Limb (tissue), 2 donors: ENCODE measurements at regions not wholly inside any gene's neighbourhood (a gene's known extent, or its start where the extent isn't known, plus 50 kb on each side); places are given as distances from the start of the nearest gene placed in this dataset.
"Not testable (repeated sequence)": the region's sequence is repeated elsewhere in the genome, so short reads cannot be mapped to it uniquely, and the experiment has no call there.

Source experiments
- DNase-seq, 2 donors: peaks; one replicate each; pipeline ENCODE4 v3.0.0-alpha.2; 2016; ENCODE audit errors: extremely low spot score in 2 of 2

DNA sequence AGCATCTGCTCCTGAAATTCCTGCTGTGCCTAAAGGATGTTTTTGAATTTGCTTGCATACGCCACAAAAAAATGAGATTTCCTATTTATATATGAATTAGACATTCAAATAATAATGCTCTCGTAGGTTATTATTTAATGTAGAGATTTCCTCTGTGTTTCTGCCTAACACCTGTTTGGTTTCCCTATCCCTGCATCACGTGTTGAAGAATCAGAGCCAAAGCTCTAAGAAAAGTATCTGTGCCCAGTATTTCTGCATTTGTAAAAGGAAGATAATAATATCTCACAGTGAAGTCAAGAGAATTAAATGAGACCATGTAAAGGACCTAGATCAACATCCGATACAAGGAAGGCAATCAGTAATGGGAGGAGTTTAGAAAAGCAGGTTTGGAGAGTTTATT, 179.5 kb downstream of the HNRNPD start:
- no peak for DNase-seq

DNA sequence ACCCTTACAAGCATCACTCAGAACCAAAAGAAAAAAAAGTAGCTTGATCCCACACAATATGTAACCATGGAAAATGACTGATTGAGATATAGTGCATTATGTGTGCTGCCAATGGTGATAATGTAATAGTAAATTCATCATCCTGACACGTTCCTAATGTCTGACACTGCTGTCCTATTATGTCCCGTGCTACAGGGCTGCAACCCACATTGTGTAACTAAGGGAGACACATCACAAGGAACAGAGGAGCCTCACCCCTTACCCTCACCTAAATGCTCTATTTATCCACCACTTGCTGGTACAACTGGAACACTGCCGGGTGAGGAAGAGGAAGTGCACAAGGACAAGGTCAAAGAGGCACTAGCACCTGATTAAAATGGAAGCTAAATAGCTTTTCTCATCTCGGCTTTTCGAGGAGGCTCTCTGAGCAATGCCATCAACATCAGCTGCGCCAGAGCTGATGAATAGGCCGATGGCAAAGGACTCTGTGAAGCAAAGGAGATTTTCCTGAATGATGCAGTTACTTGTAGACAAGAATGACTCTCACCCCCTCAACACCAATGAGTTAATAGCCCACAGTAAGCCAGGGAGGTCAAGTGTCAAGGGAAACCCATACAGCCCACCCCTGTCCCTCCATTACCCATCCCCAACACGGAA, 181.6 kb downstream of the HNRNPD start:
- no peak for DNase-seq

GRCh38 chr4:82181789-82182188, 192.0 kb downstream of the HNRNPD start:
- DNase-seq: no peak

DNA sequence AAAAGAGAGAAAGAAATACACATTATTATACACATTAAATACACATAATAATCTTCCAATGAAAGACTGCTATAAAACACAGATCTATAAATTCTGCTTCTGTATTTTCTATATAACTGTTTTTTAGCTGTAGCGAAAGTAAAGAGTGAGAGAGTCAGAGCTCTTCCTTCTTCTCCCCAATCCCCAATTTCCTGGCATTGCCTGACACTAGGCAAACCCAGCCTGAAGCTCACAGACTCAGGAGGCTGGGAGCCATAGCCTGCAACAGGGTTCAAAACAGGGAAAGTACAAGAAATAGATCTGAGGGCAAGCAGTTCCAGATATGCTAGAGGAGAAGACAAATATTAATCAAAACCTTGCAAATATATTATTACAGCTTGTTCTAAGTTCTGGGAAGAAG, 201.6 kb downstream of the HNRNPD start:
- no peak for DNase-seq

DNA sequence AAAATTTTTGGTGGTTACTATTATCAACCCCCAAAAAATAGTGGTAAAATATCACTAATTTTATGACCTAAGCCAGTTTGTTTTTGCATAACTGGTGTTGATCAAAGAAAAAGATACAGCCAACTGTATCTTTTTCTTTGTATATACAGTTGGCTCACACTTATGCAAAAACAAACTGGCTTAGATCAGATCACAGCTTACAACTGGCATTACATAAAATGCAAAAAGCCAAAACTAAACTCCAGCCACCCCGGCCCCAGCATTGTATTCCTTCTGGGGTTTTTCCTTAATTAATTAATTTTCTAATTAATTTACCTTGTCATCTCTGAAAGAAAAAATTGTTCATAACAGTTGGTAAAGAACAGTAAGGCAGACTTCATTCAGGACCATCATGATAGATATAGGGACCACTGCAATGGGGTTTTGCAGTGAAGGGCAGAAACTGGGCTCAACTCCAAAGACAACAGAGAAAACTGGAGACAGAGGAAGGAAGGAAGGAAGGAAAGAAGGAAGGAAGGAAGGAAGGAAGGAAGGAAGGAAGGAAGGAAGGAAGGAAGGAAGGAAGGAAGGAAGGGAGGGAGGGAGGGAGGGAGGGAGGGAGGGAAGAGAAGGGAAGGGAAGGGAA, 202.1 kb downstream of the HNRNPD start:
- no peak for DNase-seq

DNA sequence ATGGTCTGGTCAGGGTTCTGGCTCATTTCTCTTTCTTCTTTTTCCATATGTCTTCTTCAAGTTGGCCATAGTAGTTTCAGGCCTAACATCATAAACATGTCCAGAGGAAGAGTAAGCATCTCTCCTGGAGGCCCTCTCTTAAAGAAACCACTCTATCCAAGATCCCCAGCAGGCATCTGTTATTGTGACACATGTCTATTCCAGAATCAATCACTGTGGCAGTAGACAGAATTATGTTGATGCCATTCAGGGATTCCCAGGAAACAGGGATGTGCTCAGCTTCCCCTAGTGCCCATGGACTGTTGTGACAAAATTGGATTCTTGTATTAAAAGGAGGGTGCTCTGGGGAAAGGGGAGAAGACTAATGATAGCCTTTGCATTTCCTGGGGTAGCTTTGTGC, 224.0 kb downstream of the HNRNPD start:
- no peak for DNase-seq

- DNase-seq: no peak
Observed at GRCh38 chr4:82145850-82146249, 227.9 kb downstream of the HNRNPD start.

- no peak for DNase-seq
Observed at GRCh38 chr4:82140422-82140821, 233.4 kb downstream of the HNRNPD start.

DNA sequence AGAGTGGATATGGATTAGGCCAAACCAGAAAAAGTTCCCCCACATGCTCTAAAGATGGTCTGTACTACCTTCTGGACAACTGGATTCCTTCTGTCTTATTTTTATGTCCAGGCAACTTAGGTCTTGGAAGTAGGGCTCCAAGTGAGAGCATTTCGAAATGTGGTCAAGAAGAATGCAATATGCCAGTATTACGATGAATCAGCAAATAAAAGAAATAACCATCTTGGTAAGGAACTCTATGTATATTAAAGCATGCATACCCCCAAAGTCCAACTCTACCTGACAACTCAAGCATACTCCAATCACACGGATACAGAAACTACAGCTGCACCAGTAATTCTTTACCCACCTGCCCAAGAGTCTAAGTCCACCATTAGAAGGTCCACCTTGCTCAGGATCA, 234.5 kb downstream of the HNRNPD start:
- DNase-seq: no peak

DNA sequence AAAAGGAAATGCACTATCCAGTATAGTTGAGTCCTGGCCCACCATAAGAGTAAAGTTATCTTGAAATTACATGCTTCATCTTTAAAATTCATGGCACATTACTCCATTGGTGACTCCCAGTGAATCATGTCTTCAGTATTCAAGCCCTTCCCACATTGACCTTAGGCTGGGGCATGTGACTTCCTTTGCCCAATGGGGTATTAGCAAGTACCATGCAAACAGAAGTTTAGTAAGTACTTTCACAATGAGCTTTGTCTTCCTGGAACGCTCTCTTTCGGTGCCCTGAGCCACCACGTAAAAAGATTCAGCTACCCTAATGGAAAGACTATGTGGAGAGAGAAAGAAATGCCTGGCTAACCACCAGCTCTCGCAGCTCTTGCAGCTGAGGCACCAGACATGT, 235.4 kb downstream of the HNRNPD start:
- DNase-seq: no peak

GRCh38 chr4:82136161-82136801, 237.5 kb downstream of the HNRNPD start:
- no peak for DNase-seq

GRCh38 chr4:82128355-82128754, 245.4 kb downstream of the HNRNPD start:
- DNase-seq: no peak

DNA sequence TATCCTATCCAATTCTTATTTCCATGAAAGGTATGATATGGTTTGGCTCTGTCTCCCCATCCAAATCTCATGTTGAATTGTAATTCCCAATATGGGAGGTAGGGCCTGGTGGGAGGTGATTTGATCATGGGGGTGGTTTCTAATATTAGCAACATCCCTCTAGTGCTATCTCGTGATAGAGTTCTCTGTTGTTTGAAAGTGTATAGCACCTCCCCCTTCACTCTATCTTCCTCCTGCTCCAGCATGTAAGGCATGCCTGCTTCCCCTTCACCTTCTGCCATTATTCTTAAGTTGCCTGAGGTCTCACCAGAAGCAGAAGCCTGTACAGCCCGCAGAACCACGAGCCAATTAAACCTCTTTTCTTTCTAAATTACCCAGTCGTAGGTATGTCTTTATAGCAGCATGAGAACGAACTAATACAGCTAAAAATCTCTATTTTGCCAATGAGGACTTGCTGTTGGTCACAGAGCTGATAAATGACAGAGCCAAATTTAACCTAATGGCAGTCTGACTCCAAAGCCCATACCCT, 247.2 kb downstream of the HNRNPD start:
- no peak for DNase-seq

- DNase-seq: no peak
Observed at GRCh38 chr4:82125787-82126297, 247.9 kb downstream of the HNRNPD start.

DNA sequence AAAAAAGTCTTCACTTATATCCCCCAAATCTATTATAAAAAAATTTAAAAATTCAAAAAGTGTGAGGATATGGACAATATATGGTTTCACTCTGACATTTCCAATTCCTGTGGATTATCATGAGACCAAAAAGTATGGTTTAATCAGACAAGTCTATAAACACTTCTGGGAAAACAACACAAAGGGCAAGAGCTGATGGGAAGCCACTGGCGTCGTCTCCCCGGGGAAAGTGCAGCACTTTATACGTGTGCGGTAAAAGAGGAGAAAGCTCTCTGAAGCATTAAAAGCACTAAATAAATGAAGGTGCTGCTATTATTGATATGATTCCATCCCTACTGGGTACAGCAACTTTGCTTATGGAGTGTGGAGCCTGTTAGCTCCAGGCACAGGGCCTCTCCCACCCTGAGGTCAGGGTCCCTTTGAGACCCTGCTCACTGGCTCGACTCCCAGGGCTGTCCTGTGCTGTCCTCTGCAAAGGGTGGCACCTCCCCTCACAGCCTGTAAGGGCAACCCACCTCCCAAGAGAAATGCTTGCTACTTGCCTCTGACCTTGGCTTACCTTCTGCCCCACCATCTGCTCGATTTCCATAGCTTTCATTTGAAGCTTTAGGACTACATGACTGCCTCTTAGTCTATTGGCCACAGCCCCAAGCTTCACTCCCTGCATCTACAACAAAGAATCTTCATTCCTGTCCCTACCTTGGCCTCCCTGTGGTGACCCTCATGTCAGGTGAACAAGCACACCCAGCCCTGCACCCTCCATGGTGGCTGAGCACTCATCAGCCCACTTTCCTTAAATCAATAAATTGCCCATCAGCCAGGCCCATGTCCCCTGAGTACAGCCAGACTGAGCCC, 248.6 kb downstream of the HNRNPD start:
- no peak for DNase-seq

- no peak for DNase-seq
Observed at GRCh38 chr4:82124365-82124764, 249.4 kb downstream of the HNRNPD start.

DNA sequence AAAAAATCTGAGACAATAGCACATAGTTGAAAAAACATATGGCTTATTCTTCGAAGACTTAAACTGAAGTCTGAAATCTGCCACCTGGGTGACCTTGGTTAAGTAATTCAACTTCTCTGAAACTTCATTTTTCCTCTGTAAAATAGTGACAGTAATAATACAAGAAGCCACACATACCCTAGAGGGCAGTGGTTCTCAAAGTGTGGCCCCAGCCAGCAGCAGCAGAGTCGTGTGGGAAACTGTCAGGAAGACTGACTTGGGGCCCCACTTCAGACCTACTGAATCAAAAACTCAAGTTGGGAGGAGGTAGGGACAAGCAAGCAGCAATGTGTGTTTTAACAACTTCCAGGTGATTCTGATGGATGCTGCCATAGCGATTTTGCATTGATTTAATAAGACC, 249.9 kb downstream of the HNRNPD start:
- DNase-seq: no peak

DNA sequence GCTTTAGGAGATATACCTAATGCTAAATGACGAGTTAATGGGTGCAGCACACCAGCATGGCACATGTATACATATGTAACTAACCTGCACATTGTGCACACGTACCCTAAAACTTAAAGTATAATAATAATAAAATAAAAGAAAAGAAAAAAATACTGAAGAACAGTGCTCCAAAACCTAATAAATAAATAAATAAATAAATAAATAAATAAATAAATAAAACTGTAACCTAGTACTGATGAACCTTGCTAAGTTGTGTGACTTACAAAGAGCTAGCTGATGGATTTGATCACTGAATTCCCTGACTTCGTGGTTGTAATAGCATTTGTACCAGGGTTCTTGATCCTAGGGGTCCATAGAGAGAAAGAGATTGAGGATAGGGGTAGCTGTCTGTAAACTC, 258.6 kb downstream of the HNRNPD start:
- not testable (repeated sequence) for DNase-seq

GRCh38 chr4:82108506-82108905, 265.3 kb downstream of the HNRNPD start:
- DNase-seq: no peak

DNA sequence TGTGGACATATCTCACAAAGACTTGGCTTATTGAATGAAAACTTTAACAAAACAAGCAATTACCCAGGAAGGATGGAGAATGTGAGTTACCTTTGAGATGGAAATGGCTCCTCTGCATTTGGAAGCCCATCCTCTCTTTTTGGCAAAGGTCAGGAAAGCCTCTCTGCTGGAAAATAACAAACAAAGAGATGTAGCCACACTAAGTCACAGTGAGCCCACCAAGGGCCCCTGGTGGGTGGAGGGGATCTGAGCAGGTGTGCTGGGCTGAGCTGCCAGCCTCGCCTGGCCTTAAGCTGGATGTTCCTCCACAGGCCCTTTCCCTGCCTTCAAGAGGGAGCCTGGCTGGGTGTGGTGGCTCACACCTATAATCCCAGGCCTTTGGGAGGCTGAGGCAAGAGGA, 269.2 kb downstream of the HNRNPD start:
- no peak for DNase-seq

DNA sequence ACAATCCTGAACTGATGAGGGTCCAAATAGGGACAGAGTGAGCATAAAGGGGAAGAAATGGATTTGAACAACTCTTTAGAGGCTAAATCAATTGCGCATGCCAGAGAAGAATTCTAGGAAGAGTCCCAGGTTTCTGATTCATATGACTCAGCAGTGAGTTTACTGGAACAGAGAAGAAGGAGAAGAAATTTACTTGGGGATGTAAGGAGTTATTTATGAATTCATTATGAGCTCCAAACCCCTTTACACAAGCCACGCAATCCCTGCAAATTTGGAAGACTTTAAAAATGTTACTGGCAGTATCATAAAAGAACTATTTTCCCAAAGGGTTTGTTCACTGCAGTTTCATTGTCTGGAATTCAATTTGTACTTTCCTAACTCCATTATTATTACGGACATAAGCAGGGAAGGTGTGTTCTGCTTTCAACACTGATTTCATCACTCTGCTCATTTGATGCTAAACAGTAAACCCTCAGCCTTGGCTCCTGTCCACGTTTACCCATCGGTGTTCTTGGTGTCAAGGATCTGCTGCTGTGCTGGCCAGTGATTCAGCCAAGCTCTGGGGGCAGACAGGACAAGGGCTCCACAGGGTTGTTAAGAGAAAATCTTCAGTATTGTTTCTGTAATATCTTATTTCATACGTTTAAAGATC, 273.7 kb downstream of the HNRNPD start:
- peak in 1 of 2 donors; percentile 66 for DNase-seq
